ENCODE measurements at regions not wholly inside any gene's neighbourhood (a gene's known extent, or its start where the extent isn't known, plus 50 kb on each side); places are given as distances from the start of the nearest gene placed in this dataset.

DNA sequence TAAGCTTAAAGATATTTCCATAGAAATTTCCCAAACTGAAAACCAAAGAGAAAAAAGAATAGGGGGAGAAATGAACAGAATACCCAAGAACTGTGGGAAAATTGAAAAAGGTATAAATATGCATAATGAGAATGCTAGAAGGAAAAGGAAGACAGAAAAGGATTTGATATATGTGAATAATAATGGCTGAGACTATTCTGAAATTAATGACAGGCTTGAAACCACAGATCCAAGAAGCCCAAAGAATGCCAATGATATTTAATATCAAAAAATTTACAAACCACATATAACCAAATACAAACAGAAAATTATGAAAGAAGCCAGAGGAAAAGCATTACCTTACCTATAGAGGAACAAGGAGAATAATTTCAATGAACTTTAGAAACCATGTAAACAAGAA is 153.0 kb downstream of the ANXA2 start:
- TF ChIP-seq, protein P1, sequence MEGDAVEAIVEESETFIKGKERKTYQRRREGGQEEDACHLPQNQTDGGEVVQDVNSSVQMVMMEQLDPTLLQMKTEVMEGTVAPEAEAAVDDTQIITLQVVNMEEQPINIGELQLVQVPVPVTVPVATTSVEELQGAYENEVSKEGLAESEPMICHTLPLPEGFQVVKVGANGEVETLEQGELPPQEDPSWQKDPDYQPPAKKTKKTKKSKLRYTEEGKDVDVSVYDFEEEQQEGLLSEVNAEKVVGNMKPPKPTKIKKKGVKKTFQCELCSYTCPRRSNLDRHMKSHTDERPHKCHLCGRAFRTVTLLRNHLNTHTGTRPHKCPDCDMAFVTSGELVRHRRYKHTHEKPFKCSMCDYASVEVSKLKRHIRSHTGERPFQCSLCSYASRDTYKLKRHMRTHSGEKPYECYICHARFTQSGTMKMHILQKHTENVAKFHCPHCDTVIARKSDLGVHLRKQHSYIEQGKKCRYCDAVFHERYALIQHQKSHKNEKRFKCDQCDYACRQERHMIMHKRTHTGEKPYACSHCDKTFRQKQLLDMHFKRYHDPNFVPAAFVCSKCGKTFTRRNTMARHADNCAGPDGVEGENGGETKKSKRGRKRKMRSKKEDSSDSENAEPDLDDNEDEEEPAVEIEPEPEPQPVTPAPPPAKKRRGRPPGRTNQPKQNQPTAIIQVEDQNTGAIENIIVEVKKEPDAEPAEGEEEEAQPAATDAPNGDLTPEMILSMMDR (conservative IDR thresholded peaks at IDR 0.05 in 1 of 2, IDR thresholded peaks at IDR 0.05 in 1 of 2; ENCODE audit: low read depth in 1 of 2, low read length in 2 of 2), result no peak
- TF ChIP-seq EZH2 (IDR thresholded peaks at IDR 0.05; ENCODE audit: low read length, missing control alignments), result no peak

Measured in fibroblast of lung (primary cell).